CD4-positive, alpha-beta T cell treated with Interleukin-6 at 100 ng/mL for 8 hours (primary cell): ENCODE measurements at regions not wholly inside any gene's neighbourhood (a gene's known extent, or its start where the extent isn't known, plus 50 kb on each side); places are given as distances from the start of the nearest gene placed in this dataset.
"Not testable (repeated sequence)": the region's sequence is repeated elsewhere in the genome, so short reads cannot be mapped to it uniquely, and the experiment has no call there.

Source experiments
- DNase-seq: peaks from one replicate; pipeline ENCODE4 v3.0.0-alpha.2; 2020; ENCODE audit warnings: mixed read lengths, low spot score

DNA sequence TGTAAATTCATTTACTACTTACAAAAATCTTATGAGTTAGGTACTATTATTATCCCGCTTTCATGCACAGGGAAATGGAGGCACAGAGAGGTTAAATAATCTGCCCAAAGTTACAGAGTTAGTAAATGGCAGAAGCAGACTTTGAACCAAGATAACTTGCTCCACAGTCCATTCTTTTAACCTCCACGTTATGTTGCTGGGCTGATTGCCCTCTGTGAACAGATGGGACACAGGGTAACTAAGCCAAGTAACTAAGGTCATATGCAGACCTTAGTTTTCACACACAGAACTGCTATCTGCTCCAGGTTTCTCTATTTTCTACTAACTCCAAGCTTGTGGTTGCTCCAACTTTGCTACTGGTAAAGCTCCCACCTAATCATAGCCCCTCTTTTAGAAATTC, 147.1 kb upstream of the IFNG-AS1 start:
- no peak for DNase-seq

DNA sequence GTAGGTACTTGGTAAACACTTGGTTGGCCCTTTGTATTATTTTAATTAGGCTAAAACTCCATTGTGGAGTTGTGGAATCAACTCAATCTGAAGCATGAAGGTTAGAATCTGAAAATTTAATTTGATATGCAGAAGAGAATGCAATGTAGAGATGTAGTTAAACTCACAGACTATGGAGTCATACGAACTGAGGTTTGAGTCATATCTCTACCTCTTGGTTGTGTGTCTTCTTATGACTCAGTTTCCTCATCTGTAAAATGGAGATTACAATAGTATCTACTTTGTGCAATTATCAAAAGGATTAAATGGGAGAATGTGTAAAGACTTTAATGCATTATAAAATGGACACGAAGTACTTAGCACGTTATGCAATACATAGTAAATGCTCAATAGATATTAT, 146.0 kb upstream of the IFNG-AS1 start:
- DNase-seq, result no peak

DNA sequence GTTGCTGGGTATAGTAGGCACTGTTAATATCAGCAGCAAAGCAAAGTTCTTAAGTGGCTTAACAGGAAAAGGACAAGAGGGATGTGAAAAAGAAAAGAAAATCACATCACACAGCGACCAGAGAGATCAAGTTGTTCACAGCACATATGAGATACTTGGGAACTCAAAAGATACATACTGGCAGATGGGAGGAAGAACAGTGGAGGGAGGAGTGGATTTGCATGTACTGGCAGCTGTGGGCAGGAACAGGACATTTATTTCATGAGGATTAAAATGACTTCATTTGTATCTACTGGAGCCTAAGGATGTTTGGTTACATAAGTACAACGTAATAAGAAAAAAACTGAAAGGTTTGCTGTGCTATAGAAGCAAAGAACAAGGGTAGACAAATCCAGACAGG, 136.5 kb upstream of the IFNG-AS1 start:
- no peak for DNase-seq

DNA sequence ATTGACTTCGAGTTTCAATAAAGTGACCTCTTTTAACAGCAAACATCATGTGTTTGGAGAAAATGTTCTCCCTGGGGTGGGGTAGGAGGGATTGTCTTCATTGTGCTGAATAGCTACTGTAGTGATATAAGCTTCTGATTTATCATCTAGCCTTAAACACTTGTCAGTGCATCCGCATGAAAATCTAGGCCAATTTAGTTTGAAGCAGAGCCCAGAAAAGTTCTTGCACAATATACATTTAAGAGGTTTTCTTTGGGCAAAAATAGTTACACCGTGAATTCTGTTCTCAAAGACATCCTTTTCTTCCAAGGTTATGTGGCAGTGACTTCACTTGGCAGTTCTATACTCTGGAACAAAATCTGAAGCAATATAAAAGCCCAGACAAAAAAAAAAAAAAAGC, 136.0 kb upstream of the IFNG-AS1 start:
- DNase-seq, result no peak

DNA sequence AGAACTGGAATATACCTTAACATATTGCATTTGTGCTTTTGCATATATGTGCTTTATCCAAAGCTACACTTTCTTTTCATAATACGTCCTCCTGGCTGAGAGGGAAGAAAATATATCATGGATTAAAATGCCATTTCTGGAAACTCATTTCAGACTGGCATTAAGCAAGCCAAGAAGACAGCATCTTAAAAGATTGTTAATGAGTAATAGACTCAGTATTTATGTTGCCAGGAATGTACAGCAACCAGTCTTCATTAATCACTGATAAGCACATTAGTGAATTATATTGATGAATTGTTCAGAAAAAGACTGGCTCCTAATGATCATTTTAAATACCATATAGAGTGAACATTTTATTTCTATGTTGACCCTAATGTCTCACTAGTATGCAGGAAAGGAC, 134.9 kb upstream of the IFNG-AS1 start:
- DNase-seq, result no peak

DNA sequence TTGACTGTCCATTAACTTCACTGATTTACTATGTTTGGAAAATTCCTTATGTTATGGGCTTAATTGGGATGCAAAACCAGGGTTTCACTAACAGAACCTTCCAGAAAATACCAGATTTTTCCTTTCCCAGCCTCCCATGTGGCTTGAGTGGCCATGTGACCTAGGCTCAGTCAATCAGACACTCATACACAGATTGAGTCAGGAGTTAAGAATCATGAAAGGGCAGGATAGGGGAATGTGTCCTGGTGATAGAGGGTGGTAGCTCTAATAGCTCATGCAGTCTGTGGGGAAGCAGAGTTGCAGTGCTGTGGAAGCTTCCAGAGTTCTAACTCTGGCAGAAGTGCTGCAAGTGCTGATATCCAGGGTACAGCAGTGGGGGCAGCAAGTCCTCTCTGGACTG, 134.1 kb upstream of the IFNG-AS1 start:
- DNase-seq, result no peak

DNA sequence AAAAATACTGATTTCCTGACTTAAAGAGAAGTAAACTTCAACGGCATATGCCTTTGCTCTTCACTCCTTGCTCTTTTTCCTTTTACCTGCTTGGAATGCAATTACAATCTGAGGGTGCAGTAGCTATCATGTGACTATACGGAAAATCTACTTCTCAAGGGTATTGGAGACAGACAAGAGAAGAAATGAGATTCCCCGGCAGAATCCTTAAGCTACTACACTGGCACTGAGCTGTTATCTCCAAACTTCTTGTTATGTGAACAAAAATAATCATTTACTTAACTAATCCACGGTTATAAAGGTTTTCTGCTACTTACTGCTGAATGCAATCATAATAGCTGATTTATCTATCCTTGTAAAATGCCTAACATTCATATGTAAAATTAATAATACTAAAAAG, 118.0 kb upstream of the IFNG-AS1 start:
- DNase-seq, result no peak

DNA sequence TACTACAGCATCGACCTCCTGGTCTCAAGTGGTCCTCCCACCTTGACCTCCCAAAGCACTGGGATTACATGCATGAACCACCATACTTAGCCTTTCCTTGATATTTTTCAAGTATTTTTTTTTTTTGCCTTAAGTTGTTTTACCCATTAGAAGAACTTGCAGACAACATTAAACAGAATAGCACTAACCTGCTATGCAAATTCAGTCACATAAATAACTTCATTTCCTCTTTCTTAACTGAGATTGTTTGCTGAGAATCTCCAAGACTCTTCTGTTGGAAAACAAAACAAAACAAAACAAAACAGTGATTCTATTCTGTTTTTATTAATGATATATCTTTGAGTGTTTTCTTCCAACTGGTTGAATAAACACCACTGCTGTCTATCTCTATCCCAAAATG, 115.9 kb upstream of the IFNG-AS1 start:
- DNase-seq, result no peak

DNA sequence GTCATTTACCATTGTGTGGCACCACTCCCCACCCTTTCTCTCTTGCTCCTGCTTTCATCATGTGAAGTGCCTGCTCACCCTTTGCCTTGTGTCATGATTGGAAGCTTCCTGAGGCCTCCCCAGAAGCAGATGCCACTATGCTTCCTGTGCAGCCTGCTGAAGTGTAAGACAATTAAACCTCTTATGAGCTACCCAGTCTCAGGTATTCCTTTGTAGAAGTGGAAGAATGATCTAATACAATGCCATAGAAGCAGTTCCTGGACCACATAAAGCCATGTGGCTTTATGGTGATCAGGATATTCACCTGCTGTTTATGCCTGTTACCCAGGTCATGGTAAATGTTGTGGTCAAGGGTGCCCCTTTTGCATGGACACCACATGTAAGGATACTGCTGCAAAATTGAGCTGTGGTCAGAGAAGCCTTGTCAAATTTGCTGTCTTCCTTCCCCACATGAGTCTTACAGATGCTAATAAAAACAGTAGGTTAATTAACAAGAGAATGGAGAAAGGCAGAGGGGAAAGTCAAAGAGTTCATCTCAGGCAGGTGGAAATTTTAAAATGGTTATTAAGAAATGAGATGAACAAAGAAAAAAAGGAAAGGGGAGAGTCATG, 112.8 kb upstream of the IFNG-AS1 start:
- no peak for DNase-seq

DNA sequence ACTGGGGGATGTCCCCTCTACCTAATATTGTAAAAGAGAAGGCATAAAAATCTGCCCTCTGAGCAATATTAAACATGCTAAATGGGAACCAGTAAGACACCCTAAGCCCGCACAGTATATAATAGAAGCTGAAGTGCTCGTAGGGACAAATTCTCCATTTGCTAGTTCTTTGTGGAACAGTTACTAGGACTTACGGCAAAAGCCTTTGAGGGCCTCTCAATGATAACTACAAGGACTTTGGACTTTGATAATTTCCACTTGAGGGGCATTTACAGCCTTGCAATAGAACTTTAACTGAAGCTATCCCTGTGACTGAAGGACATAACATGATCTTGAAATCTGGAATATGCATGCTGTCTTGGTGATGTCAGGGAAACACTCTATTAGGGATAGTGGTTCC, 111.5 kb upstream of the IFNG-AS1 start:
- DNase-seq, result no peak

DNA sequence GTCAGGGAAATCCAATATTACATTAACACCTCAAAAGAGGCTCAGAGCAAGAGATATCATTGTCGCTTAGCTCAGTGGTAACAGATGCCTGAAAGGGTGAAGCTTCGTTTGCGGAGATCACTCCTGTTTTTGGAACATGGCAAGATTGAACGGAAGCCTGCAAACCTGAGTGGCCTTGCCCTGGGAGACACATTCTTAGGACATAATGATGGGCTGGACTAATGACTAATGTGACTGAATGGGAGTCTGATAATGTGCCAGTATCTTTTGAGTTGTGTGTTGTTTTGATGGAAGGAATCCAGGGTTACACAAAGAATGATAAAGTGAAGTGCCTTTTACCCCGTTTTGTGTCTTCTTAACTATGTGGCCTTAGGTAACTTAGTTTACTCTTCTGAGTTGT, 109.3 kb upstream of the IFNG-AS1 start:
- DNase-seq, result no peak

DNA sequence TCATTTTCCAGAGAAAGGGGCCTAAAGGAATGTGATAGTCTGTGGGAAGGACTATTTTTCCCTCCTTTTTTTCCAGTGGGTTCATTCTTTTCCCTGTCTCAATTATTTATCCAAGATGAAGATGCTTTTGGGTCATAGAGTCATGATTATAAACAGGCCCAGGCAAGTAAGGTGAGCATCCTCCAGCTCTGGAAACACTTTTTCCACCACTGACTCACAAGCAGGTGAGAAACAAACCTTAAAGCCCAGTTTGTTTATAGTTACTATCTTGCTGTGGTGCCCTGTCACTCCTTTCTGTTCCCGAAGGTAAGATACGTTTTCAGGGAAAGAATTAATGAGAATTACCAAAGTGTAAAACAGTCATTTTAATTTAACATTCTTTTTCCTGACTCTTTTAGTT, 107.7 kb upstream of the IFNG-AS1 start:
- DNase-seq, result no peak

DNA sequence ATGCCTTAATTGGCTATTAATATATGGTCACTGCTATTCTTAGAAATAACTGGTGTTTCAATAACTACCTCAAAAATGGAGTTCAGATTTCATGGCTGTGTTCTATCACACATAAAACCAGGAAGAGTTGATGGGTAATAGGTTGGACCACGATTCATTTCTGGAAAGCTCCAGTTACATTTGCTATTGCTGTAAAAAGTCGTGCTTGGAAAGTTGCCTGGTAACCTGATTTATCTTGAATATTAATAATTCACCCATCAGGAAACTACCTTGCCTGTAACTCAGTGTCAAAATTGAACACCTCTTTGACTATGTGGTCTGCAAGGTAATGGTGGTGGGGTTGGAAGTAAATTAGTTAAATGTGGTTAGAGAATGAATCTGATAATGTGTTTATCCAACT, 104.7 kb upstream of the IFNG-AS1 start:
- no peak for DNase-seq

DNA sequence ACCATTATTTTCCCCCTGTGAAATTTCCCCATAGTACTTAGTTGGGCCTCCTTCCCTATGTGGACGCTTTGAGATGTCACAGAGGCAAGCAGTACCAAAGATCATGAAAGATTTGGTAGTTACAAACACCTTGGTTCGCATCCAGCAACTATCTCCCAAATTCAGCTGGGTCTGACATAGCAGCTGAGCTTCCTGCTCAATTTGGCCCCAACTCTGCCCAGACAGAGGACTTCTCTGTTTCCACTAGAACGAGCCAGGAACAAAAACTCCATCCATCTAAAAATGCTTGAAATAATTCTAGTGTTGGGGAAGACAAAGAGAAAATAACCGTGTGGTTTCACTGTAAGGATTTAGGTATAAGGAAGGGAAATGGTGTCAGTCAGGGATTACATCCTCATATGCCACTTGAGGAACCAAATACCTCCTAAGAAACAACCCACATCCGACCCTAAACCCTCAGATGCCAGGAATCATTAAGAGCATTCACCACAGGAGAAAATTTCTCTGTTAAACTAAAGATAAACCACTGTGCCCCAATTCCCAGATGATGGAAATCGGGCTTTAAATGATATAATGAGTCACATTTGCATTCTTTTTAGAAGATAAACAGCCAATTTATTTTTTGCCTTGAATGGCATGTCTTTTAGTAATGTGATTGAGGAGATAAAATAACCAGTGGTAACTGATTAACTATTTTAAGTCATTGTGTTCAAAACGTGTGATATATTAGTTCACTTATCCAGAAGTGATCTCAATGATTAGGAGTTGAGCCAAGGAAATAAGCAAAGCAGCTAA, 103.7 kb upstream of the IFNG-AS1 start:
- no peak for DNase-seq

DNA sequence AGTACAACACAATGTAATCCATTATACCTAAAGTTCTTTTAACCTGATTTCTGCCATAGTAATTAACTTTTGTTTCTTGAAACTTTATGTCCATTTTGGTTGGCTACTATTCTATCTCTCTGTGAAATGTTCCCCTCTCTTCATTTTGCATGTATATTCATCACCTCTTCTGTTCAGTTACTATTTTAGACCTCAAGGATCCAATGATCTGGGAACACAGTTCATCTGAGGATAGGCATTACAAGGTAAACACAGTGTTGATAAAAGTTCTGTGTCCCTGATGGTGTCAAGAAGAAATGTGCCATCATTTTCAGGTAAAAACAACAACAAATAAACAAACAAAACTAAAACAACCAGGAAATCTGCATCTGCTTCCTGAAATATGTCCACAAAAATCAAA, 102.2 kb upstream of the IFNG-AS1 start:
- no peak for DNase-seq

DNA sequence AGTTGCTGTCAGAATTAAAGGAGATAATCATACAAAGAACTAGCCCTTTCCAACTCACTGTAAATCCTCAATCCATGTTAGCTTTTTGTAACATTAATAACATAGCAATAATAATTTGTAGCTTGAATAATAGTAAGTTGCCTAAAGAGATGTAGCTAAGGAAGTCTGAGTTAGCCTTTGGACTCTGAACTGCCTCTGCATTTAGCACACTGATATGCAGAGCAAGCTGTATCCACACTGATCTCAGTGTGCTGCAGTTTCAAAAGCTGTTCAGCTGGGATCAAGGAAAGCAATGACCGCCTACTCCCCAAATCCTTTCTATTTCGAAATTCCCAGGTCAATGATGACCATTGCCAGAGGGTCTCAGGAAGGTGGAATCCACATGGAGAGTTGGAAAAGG, 99.3 kb upstream of the IFNG-AS1 start:
- no peak for DNase-seq

DNA sequence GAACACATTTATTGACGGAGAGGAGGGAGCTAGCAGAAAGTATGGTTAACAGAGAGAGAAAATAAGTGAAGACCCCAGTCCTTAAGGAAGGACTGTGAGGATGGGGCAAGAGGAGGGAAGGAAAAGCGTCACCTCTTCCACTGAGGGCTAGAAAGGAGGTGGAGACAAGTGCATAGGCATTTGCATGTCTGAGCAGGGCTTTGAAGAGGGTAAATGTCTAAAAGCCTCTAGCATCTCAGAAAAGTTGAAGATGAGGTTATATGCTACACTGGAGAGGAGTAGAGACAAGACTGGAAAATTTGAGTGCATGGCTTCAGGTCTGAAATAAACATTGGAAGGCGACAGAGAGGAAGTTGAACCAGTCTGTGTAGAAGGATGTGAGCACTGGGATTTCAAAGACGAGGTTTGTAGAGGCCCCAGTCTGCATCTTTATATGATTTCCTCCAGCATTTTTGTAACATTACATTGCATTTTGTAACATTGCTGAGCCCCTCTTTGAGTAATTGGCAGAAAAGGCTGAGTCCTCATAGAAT, 98.5 kb upstream of the IFNG-AS1 start:
- no peak for DNase-seq

DNA sequence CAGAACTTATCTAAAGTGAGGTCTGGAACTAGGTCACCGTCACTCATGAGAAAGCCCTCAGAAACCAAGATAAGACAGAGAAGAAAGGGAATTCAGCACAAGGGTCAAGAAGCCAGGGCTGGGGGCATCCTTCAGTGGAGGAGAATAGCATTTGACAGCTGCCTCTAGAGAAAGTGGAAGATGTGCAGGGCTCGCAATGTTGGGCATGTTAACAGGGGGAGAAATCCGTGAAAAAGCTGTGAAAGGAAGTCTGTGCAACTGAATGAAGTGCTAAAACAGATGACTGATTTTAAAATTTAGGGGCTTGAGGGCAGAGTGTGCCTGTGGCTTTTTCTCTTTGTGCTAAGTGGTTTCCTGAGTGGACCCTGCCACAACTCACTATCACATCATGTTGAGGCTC, 97.7 kb upstream of the IFNG-AS1 start:
- DNase-seq, result no peak

DNA sequence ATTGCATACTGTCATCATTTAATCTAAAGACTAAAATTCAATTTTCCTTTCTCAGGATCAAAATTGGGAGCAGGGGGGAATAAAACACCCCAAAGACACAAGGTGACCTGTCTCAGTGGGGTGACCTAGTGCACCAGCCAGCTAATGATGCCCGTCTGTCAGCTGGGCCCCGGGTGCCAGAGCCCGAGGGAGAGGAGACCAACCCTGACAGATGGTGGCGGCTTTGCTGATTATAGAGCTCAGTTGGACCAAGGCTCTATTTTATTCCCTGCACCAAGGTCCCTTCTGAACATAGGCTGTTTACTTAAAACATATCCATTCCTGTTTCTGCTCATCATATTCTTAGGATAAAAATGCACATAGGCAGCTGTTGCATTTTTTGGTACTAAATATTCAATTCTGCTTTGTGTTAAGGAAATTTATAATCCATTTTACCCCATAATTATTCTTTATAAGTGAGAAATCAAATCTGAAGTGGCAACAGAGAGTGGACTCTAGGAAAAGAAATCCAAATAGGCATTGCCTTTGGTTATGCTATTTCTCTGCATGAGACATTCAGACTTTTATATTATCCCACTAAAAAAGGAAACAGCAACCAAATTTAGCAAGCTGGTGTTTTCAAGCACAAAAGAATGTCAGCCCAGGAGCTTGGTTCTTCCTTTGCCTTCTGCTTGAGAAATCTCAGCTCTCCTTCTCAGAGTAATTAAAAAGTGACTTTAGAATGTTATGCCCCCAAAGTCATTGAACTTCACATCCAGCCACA, 96.8 kb upstream of the IFNG-AS1 start:
- no peak for DNase-seq

DNA sequence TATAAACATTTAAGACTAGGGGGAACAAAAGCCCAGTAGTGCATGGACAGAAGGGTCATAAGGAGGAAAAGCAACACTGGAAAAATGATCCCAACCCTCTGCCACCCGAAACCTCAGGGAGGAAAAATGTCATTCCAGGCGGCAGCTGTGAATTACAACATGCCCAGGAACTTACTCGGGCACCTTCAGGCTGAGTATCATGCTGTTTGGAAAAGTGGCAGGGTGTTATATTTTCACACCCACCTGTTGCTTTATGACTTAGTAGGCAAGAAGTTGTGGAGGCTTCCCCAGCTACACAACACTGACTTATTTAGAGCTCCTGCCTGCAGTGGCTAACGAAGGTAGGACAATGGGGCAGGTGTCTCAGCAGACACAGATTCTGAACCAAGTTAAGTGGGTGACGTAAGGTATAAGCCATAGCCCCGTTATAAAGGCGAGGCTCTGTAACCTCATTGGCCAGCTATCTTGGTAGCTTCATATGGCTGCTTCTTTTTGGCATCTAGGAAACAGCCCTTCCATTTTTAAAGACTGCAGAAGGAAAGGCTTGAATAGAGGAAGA, 96.1 kb upstream of the IFNG-AS1 start:
- no peak for DNase-seq

DNA sequence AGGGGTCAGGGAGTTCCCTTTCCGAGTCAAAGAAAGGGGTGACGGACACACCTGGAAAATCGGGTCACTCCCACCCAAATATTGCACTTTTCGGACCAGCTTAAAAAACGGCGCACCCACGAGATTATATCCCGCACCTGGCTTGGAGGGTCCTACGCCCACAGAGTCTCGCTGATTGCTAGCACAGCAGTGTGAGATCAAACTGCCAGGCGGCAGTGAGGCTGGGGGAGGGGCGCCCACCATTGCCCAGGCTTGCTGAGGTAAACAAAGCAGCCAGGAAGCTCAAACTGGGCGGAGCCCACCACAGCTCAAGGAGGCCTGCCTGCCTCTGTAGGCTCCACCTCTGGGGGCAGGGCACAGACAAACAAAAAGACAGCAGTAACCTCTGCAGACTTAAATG, 88.8 kb upstream of the IFNG-AS1 start:
- not testable (repeated sequence) for DNase-seq

DNA sequence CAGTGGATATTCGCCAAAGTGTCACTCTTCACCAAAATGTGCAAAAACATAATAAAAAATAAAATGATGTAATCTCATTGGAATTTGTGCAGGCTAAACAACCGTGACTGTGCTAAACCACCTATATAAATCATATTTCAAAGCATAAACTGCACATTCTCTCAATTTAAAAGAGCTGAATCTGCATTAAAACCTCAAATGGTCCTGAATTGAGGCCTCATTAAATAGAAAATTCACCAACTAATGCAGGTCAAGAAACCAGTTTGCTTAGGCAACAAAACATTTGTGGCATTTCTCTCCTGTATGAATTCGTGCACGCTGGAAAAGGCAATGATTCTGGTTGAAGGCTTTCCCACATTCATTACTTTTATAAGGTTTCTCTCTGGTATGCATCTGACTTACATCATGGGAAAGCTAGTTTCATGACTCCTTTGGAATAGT, 80.1 kb upstream of the IFNG-AS1 start:
- no peak for DNase-seq

DNA sequence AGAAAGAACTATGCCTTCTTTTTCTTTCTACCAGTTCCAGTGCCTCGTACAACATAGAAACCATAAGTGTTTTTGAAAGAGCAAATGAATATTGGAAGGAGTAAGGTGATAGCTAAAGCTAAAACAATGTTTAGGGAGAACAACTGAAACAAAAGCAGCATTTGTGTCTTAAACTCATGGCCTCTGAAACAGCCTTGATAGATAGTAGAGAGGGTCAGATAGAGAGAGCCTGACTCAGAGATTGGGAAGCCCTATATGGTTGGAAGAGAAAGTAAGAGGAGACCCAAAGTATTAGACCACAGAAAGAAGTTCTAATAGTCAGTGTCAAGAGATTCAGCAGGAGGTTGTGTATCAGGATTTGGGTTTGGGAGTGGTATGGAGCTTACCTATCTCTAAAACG, 79.6 kb upstream of the IFNG-AS1 start:
- no peak for DNase-seq
